IPS-18a (cell line): ENCODE measurements at regions not wholly inside any gene's neighbourhood (a gene's known extent, or its start where the extent isn't known, plus 50 kb on each side); places are given as distances from the start of the nearest gene placed in this dataset.

Source experiments
- H3K27ac ChIP-seq: one replicate; pipeline ENCODE4 v1.5.1; 2013; ENCODE audit warnings: low read length
- H3K27me3 ChIP-seq: one replicate; pipeline ENCODE4 v1.6.1; 2013; ENCODE audit warnings: mild to moderate bottlenecking, low read length; ENCODE audit not compliant: control insufficient read depth, insufficient read depth
- H3K36me3 ChIP-seq: one replicate; pipeline ENCODE4 v1.6.1; 2013; ENCODE audit warnings: low read depth, low read length; ENCODE audit not compliant: control insufficient read depth
- H3K4me1 ChIP-seq: one replicate; pipeline ENCODE4 v1.6.1; 2013; ENCODE audit warnings: low read depth, low read length; ENCODE audit not compliant: control insufficient read depth
- H3K4me3 ChIP-seq: one replicate; pipeline ENCODE4 v1.5.1; 2013; ENCODE audit warnings: low read length
- H3K9ac ChIP-seq: one replicate; pipeline ENCODE4 v1.6.1; 2013; ENCODE audit warnings: mild to moderate bottlenecking, low read length, moderate library complexity
- H3K9me3 ChIP-seq: one replicate; pipeline ENCODE4 v1.6.1; 2013; ENCODE audit warnings: low read depth, low read length; ENCODE audit not compliant: control insufficient read depth

DNA sequence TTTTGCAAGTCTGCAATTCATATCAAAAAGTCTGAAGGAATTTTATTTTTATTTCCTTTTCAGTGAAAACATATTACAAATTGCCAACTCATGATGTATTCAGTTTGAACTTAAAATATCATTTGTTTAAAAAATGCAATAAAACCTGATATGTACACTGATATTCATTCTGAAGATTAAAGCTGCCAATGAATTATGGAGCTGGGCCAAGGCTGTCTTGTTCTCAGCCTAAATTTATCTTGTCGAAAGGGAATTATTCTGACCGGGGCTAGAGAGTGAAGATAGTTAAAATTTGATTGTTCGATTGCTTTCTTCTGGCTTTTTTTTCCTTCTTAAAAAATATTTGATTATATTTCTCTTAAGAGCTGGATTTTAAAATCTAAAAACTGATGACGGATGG is 54.0 kb upstream of the RBFOX1 start:
- no peak overlapping the region for H3K27ac ChIP-seq
- H3K36me3 ChIP-seq = no peaks in the 10 kb centered on the region
- no peak overlapping the region for H3K9ac ChIP-seq
- no peak overlapping the region for H3K4me3 ChIP-seq
- peaks cover 4% of the 10 kb centered on the region for H3K4me1 ChIP-seq
- no peaks in the 10 kb centered on the region for H3K9me3 ChIP-seq
- no peaks in the 10 kb centered on the region for H3K27me3 ChIP-seq

DNA sequence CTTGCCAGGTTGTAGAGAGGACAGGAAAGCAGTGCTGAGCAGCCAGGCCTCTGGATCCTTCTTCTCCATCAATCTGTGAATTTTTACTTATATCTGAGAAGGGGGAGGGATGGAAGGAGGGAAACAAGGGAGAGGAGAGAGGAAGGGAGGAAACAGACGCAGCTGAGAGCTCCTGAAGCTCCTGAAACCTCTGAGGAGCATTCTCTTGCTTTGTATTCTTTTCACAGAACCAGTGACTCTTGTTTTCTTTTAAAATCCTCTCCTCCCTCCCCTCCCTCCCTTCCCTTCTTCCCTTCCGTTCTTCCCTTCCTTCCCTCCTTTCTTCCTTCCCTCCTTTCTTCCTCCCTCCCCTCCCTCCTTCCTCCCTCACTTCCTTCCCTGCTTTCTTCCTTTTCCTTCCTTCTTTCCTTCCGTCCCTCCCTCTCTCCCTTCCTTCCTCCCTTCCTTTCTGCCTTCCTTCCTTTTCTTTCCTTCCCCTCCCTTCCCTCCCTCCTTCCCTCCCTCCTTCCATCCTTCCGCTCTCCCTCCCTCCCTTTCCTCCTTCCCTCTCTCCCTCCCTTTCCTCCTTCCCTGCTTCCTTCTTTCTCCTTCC is 60.0 kb upstream of the RBFOX1 start:
- Histone ChIP-seq H3K27me3 (no peaks in the 10 kb centered on the region), H3K4me1 (peaks cover 4% of the 10 kb centered on the region), H3K36me3 (no peaks in the 10 kb centered on the region), H3K9me3 (no peaks in the 10 kb centered on the region), H3K4me3 (no peak overlapping the region), H3K27ac (no peak overlapping the region), H3K9ac (no peak overlapping the region)

DNA sequence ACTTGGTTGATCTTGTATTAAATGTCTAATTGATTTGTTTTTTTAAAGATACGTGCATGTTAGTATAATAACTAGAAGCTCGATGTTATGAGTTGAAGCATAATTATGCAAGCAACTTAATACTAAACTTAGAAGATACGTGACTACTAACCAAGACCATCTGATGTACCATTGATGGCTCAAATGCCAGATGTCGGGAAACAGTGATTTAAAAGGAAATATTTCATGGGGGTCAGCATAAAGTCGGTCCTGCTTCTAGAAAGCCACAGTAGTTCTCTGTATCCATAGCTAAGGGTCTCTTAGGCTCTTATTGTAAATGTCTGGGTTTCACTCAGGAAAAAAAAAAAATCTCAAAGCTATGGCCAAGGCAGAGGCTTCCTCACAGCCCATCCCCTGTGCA is 61.2 kb upstream of the RBFOX1 start:
- H3K9ac ChIP-seq = no peak overlapping the region
- H3K36me3 ChIP-seq = no peaks in the 10 kb centered on the region
- H3K27me3 ChIP-seq = no peaks in the 10 kb centered on the region
- no peaks in the 10 kb centered on the region for H3K9me3 ChIP-seq
- no peak overlapping the region for H3K4me3 ChIP-seq
- no peaks in the 10 kb centered on the region for H3K4me1 ChIP-seq
- no peak overlapping the region for H3K27ac ChIP-seq

DNA sequence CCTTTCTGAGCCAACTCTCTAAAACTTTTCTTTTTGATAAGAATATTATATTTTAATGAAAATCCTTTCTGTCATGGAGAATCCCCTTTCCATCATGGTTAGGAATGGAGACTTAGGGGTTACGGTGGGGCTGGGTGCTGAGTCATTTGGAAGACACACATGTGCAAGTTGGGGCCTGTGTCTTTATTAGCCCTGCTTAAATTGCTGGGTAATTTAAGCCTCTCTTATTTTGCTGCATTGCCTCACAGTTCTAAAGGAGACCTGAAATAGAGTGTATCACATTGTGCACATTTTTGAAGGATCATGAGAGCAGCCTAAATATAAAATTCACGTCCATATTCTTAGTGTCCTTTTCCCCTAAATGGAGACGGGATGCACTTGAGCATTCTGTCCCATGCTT is 61.8 kb upstream of the RBFOX1 start:
- Histone ChIP-seq H3K4me1 (no peaks in the 10 kb centered on the region), H3K27ac (no peak overlapping the region), H3K27me3 (no peaks in the 10 kb centered on the region), H3K9me3 (no peaks in the 10 kb centered on the region), H3K4me3 (no peak overlapping the region), H3K9ac (no peak overlapping the region), H3K36me3 (no peaks in the 10 kb centered on the region)

DNA sequence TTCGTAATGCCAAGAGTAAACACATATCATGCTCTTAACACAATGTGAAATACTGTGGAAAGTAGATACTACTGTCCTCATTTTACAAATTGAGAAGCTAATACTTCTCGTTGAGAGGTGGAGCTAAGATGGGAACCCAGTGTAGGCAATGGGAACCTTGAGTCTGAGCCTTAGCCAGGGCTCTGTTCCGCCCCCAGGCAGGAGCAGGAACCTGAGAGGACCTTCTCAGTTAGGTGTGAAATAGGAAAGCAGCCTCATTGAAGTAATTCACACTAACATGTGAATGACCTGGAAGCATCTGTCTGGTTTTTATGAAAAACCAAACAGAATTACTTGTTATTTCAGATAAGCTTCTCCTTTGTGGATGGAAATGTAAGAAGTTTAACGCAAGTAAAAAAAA is 62.6 kb upstream of the RBFOX1 start:
- H3K36me3 ChIP-seq = no peaks in the 10 kb centered on the region
- no peaks in the 10 kb centered on the region for H3K9me3 ChIP-seq
- H3K27ac ChIP-seq = no peak overlapping the region
- no peaks in the 10 kb centered on the region for H3K4me1 ChIP-seq
- H3K4me3 ChIP-seq = no peak overlapping the region
- H3K27me3 ChIP-seq = no peaks in the 10 kb centered on the region
- no peak overlapping the region for H3K9ac ChIP-seq

DNA sequence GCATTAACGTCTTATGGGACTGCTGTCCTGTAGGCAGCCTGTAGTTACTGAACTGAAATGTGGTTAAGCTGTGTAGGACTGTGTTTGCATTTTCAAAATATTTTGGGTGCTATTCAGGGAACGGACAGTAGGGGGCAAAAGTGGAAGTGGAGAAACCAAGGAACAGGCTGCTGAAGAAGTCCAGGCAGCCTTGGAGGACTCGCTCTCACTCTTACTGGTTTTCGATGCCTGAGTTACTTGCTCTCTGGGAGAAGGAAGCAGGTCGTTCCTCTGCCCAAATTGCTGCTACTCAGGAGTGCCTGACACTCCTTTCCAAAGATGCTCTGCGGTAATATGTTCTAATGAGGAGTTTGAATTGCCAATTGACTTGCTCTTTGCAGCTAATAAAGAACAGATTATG is 64.5 kb upstream of the RBFOX1 start:
- no peaks in the 10 kb centered on the region for H3K4me1 ChIP-seq
- H3K9me3 ChIP-seq = no peaks in the 10 kb centered on the region
- no peak overlapping the region for H3K4me3 ChIP-seq
- no peaks in the 10 kb centered on the region for H3K27me3 ChIP-seq
- no peak overlapping the region for H3K9ac ChIP-seq
- no peaks in the 10 kb centered on the region for H3K36me3 ChIP-seq
- no peak overlapping the region for H3K27ac ChIP-seq

DNA sequence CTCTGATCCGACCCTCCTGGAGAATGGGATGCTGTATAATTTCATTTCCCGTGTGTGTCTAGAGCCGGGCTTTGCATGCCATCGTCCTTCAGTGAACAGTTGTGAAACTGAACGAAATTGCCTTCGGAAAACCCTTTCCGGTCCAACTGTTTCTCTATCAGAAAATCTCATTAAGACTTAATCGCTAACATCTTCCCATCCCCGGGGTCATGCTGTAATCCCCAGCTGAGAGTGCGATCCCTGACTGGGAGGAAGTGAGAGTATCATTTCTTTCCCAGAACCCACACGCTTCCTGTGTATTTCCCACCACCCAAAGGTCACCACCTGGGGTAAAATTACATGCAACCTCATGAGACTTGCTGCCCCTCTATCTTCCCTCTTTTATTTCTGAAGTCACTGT is 75.6 kb upstream of the RBFOX1 start:
- H3K4me1 ChIP-seq = no peaks in the 10 kb centered on the region

DNA sequence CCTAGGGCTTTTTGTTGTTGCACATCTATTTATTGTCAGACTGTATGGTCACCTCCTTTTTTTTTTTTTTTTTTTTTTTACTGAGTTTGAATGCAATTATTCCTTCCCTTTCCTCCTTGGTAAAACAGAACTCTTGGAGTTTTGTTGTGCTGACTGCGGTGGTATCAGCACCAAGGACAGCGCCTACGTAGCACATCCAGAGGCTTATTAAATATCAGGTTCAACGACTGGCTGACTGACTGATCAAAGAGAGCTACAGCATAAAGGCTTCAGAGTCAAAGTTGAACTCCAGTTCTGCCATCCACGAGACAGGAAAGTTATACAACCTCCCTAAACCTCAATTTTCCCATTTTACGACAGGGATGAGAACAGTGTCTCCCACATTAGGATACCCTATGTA is 86.1 kb upstream of the RBFOX1 start:
- H3K9ac ChIP-seq = no peak overlapping the region
- H3K27ac ChIP-seq = no peak overlapping the region
- no peak overlapping the region for H3K4me3 ChIP-seq
- no peaks in the 10 kb centered on the region for H3K36me3 ChIP-seq
- H3K4me1 ChIP-seq = no peaks in the 10 kb centered on the region
- no peaks in the 10 kb centered on the region for H3K9me3 ChIP-seq
- H3K27me3 ChIP-seq = no peaks in the 10 kb centered on the region

More for the DNA sequence above, 75.6 kb upstream of the RBFOX1 start:
- H3K36me3 ChIP-seq = no peaks in the 10 kb centered on the region
- no peaks in the 10 kb centered on the region for H3K9me3 ChIP-seq
- no peak overlapping the region for H3K27ac ChIP-seq
- H3K4me3 ChIP-seq = no peak overlapping the region
- H3K9ac ChIP-seq = no peak overlapping the region
- H3K27me3 ChIP-seq = no peaks in the 10 kb centered on the region

DNA sequence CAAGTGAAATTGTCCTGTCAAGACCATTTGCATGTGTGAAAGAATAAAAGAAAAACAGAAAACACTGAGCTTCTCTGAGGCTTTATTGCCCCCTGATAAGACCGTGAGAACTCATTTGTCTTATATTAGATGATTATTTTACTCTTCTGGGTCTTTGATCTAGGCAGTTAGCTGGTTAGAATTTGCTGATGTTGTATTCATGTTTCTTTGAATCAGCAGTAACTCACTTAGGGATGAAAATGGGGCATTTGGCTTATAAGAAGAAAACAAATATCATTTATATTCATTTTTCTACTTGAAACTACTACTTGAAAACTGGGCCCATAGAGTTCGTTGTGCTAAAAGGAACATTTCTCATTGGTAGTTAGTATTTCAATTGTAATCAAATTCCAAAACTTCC is 93.1 kb upstream of the RBFOX1 start:
- H3K4me1 ChIP-seq = no peaks in the 10 kb centered on the region
- H3K36me3 ChIP-seq = no peaks in the 10 kb centered on the region
- no peaks in the 10 kb centered on the region for H3K9me3 ChIP-seq
- H3K27ac ChIP-seq = no peak overlapping the region
- H3K27me3 ChIP-seq = no peaks in the 10 kb centered on the region
- H3K9ac ChIP-seq = no peak overlapping the region
- H3K4me3 ChIP-seq = no peak overlapping the region

DNA sequence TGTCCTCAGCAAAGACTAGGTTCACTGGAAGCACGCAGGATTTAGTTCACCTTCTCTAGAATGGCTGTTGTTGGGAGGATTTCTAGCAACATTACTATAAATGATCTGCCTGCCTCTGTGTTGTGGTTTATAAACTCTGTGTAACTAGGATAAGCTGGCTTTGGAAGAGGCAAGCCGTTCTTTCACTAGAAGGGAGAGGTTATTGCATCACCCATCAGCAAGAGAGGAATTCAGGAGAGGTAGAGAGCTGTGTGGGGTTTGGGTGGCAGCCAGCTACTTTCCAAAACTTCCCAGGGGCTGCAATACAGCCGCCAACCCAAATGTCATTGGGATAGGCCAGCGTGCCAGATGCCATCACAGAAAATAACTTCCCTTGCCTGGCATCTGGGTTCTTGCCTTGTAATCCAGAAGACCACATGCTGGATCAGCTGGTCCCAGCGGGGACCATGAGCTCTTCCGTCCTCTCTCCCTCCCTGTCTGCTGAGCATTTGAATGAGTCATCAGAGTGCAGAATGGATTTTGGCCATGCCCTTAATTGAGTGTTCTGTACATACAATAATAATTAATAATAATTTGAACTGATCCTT is 95.7 kb upstream of the RBFOX1 start:
- H3K4me3 ChIP-seq = no peak overlapping the region
- H3K4me1 ChIP-seq = peaks cover 7% of the 10 kb centered on the region
- H3K9ac ChIP-seq = no peak overlapping the region
- H3K9me3 ChIP-seq = no peaks in the 10 kb centered on the region
- H3K27ac ChIP-seq = no peak overlapping the region
- H3K27me3 ChIP-seq = no peaks in the 10 kb centered on the region
- no peaks in the 10 kb centered on the region for H3K36me3 ChIP-seq

DNA sequence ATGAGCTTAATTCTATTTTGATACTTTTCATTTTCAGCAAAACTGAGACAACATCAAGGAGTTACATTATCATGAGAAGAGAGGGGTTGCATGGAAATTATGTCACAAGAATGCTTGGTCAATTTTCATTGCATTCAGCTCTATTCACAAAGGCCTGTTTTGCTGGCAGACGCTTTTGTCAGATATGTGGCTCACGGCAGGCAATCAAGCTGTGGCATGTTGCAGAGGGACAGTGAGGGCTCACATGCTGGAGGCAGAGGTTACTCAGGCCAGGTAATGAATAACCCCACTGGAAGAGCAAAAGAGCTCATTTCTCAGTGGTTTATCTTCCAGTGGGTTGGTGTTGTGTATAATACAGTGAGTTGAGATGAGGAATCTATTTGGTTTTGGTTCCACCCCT is 98.7 kb upstream of the RBFOX1 start:
- Histone ChIP-seq H3K9ac (no peak overlapping the region), H3K4me3 (no peak overlapping the region), H3K9me3 (no peaks in the 10 kb centered on the region), H3K27me3 (no peaks in the 10 kb centered on the region), H3K4me1 (peaks cover 7% of the 10 kb centered on the region), H3K36me3 (no peaks in the 10 kb centered on the region), H3K27ac (no peak overlapping the region)

DNA sequence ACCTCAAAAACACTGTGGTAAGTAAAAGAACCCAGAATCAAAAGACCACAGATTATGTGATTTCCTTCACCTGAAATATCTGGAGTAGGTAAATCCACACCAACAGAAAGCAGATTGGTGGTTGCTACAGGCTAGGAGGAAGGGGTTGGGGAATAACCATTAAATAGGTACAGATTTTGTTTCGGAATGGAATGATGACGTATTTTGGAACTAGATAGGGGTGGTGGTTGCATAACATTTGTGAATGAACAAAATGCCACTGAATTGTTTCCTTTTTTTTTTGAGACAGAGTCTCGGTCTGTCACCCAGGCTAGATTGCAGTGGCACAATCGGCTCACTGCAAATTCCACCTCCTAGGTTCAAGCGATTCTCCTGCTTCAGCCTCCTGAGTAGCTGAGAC is 100.9 kb upstream of the RBFOX1 start:
- H3K4me3 ChIP-seq = no peak overlapping the region
- no peak overlapping the region for H3K27ac ChIP-seq
- no peaks in the 10 kb centered on the region for H3K9me3 ChIP-seq
- H3K27me3 ChIP-seq = no peaks in the 10 kb centered on the region
- peaks cover 19% of the 10 kb centered on the region for H3K4me1 ChIP-seq
- no peak overlapping the region for H3K9ac ChIP-seq
- H3K36me3 ChIP-seq = no peaks in the 10 kb centered on the region
